KMS-11 (cell line): ENCODE measurements at regions not wholly inside any gene's neighbourhood (a gene's known extent, or its start where the extent isn't known, plus 50 kb on each side); places are given as distances from the start of the nearest gene placed in this dataset.

Source experiments
- H2AFZ ChIP-seq: fragments of 200-600 bp; sonication (generic); 2 replicates; pipeline ENCODE4 v1.6.1; 2016; ENCODE audit warnings: antibody characterized with exemption, mixed run types, low read depth
- H3K27ac ChIP-seq: fragments of 200-600 bp; sonication (generic); 2 replicates; pipeline ENCODE4 v1.6.1; 2016; ENCODE audit warnings: mild to moderate bottlenecking, mixed run types
- H3K27me3 ChIP-seq: fragments of 200-600 bp; sonication (generic); 2 replicates; pipeline ENCODE4 v1.6.1; 2017; ENCODE audit warnings: mild to moderate bottlenecking, low read depth, mixed run types, moderate library complexity; ENCODE audit not compliant: insufficient read depth
- H3K36me3 ChIP-seq: fragments of 200-600 bp; sonication (generic); 2 replicates; pipeline ENCODE4 v1.6.1; 2017; ENCODE audit warnings: mild to moderate bottlenecking, mixed run types; ENCODE audit not compliant: insufficient read depth
- H3K4me1 ChIP-seq: fragments of 200-600 bp; sonication (generic); 2 replicates; pipeline ENCODE4 v1.6.1; 2016; ENCODE audit warnings: mild to moderate bottlenecking, low read depth, mixed run types; ENCODE audit not compliant: poor library complexity, severe bottlenecking
- H3K4me2 ChIP-seq: fragments of 200-600 bp; sonication (generic); 2 replicates; pipeline ENCODE4 v1.7.0; 2016; ENCODE audit warnings: mild to moderate bottlenecking, mixed run types
- H3K4me3 ChIP-seq: fragments of 200-600 bp; sonication (generic); IDR thresholded peaks from 2 replicates; pipeline ENCODE4 v1.6.1; 2017; ENCODE audit warnings: low read depth, low read length, mixed read lengths; ENCODE audit not compliant: insufficient read depth
- H3K79me2 ChIP-seq: fragments of 200-600 bp; sonication (generic); 2 replicates; pipeline ENCODE4 v1.6.1; 2016; ENCODE audit warnings: low read depth, mixed run types; ENCODE audit not compliant: insufficient read depth
- H3K9ac ChIP-seq: fragments of 200-600 bp; sonication (generic); 2 replicates; pipeline ENCODE4 v1.6.1; 2016; ENCODE audit warnings: mild to moderate bottlenecking, mixed run types
- H4K20me1 ChIP-seq: fragments of 200-600 bp; sonication (generic); 2 replicates; pipeline ENCODE4 v1.6.1; 2016; ENCODE audit warnings: mild to moderate bottlenecking, mixed run types; ENCODE audit not compliant: insufficient read depth
- TF ChIP-seq, protein P1 (sequence below): fragments of 200-600 bp; sonication (generic); conservative IDR thresholded peaks from 2 replicates; pipeline ENCODE4 v1.6.1; 2017; ENCODE audit warnings: low read depth, mild to moderate bottlenecking, antibody characterized with exemption, low read length, moderate library complexity, mixed read lengths

DNA sequence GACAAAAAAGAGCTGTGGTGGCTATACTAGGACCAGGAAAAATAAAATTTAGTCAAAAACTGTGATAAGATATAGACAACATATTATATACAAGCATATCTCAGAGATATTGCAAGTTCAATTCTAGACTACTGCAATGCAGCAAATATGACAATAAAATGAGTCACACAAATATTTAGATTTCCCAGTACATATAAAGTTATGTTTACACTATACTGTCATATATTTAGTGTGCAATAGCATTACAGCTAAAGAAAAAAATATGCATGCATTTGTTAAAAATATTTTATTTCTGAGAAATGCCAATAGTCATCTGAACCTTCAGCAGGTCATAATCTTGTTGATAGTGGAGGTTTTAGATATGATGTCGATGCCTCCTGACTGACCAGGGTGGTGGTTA, 72.1 kb downstream of the AKR1C4 start:
- Histone ChIP-seq H3K4me3 (no peak overlapping the region), H3K9ac (no peak overlapping the region), H3K27ac (no peak overlapping the region), H3K4me2 (no peak overlapping the region), H4K20me1 (no peaks in the 10 kb centered on the region), H3K79me2 (no peaks in the 10 kb centered on the region), H3K4me1 (no peaks in the 10 kb centered on the region), H3K36me3 (no peaks in the 10 kb centered on the region), H3K27me3 (no peaks in the 10 kb centered on the region), H2AFZ (no peak overlapping the region)
- TF ChIP-seq, protein P1, sequence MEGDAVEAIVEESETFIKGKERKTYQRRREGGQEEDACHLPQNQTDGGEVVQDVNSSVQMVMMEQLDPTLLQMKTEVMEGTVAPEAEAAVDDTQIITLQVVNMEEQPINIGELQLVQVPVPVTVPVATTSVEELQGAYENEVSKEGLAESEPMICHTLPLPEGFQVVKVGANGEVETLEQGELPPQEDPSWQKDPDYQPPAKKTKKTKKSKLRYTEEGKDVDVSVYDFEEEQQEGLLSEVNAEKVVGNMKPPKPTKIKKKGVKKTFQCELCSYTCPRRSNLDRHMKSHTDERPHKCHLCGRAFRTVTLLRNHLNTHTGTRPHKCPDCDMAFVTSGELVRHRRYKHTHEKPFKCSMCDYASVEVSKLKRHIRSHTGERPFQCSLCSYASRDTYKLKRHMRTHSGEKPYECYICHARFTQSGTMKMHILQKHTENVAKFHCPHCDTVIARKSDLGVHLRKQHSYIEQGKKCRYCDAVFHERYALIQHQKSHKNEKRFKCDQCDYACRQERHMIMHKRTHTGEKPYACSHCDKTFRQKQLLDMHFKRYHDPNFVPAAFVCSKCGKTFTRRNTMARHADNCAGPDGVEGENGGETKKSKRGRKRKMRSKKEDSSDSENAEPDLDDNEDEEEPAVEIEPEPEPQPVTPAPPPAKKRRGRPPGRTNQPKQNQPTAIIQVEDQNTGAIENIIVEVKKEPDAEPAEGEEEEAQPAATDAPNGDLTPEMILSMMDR, result no peak

DNA sequence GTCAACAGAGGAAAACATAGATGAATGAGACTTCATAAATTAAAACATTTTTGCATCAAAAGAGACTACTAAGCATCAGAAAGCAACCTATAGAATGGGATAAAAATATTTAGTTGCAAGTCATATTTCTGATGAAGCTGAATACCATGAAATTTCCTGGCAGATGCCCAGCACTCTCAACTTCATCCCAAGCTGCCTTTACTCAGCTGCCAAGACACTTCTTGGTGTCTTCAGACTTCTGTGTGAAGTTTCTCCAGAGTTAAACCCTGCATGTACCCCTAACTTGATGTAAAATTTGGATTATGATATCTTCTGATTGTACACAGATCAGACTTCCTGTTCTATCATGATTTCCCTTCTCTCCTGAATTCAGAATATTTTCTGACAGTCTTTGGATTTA, 73.2 kb downstream of the AKR1C4 start:
- TF ChIP-seq, protein P1, result no peak
- Histone ChIP-seq H3K27me3 (no peaks in the 10 kb centered on the region), H3K36me3 (no peaks in the 10 kb centered on the region), H3K4me3 (no peak overlapping the region), H3K79me2 (no peaks in the 10 kb centered on the region), H3K4me2 (no peak overlapping the region), H3K9ac (no peak overlapping the region), H3K4me1 (no peaks in the 10 kb centered on the region), H4K20me1 (no peaks in the 10 kb centered on the region), H2AFZ (no peak overlapping the region), H3K27ac (no peak overlapping the region)

DNA sequence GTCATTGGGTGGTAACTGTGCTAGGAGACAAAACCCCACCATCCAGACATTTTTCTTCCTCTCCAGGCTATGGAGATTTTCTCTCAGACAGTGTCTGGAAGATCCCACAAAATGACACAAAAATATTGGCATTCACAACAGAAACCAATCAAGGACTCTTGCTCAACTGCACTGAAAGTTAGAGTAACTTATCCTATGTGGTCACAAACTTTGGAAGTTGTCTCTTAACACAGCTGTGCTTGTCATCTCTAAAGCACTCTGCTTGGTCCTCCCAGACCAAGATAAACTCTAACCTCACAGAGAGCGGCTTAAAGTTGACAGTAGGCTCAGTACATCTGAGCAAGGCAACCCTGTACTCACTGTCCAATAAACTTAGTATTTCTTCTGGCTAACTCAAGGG, 74.9 kb downstream of the AKR1C4 start:
- no peaks in the 10 kb centered on the region for H3K79me2 ChIP-seq
- H2AFZ ChIP-seq, result no peak overlapping the region
- no peak overlapping the region for H3K9ac ChIP-seq
- no peaks in the 10 kb centered on the region for H3K27me3 ChIP-seq
- no peaks in the 10 kb centered on the region for H3K4me1 ChIP-seq
- no peak overlapping the region for H3K4me3 ChIP-seq
- no peak overlapping the region for H3K4me2 ChIP-seq
- TF ChIP-seq, protein P1, result no peak
- no peaks in the 10 kb centered on the region for H3K36me3 ChIP-seq
- H3K27ac ChIP-seq, result no peak overlapping the region
- H4K20me1 ChIP-seq, result no peaks in the 10 kb centered on the region

DNA sequence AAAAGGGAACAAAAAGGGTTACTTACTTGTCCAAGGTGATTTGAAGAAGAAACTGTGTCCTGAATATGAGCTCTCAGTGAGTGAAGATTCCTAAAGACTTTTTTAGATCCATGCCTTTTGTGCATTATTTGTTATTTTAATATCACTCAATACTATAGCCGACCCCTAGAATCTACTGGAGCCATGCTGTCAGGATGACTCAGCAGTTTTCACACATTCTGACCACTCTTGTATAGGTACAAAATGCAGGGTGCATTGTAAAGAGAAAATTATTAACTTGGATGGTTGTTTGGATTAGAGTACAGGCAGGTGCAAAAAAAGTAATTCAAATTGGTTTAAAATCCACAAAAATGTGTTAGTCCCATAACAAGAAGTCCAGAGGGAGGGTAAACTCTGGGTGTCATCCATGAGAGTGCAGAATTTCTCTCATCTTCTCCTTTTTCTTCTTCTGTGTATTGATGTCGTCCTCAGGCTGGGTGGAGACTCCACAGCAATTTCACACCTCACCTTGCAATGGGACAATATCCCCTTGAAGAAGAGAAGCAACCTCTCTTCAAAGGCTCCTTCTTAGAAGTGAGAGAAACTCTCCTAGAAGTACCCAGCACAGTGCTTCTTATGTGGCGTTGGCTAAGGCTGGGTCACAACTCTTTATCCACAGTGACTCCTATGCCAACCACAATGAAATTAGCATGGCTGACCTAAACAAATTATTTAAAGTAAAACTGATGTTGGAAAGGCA, 75.6 kb downstream of the AKR1C4 start:
- H3K4me2 ChIP-seq, result no peak overlapping the region
- H2AFZ ChIP-seq, result no peak overlapping the region
- no peaks in the 10 kb centered on the region for H3K4me1 ChIP-seq
- no peaks in the 10 kb centered on the region for H3K79me2 ChIP-seq
- no peak overlapping the region for H3K4me3 ChIP-seq
- H3K27me3 ChIP-seq, result no peaks in the 10 kb centered on the region
- no peak overlapping the region for H3K27ac ChIP-seq
- TF ChIP-seq, protein P1, result no peak
- H4K20me1 ChIP-seq, result no peaks in the 10 kb centered on the region
- no peaks in the 10 kb centered on the region for H3K36me3 ChIP-seq
- no peak overlapping the region for H3K9ac ChIP-seq
